ENCODE measurements at regions not wholly inside any gene's neighbourhood (a gene's known extent, or its start where the extent isn't known, plus 50 kb on each side); places are given as distances from the start of the nearest gene placed in this dataset.

- TF ChIP-seq, protein P1, sequence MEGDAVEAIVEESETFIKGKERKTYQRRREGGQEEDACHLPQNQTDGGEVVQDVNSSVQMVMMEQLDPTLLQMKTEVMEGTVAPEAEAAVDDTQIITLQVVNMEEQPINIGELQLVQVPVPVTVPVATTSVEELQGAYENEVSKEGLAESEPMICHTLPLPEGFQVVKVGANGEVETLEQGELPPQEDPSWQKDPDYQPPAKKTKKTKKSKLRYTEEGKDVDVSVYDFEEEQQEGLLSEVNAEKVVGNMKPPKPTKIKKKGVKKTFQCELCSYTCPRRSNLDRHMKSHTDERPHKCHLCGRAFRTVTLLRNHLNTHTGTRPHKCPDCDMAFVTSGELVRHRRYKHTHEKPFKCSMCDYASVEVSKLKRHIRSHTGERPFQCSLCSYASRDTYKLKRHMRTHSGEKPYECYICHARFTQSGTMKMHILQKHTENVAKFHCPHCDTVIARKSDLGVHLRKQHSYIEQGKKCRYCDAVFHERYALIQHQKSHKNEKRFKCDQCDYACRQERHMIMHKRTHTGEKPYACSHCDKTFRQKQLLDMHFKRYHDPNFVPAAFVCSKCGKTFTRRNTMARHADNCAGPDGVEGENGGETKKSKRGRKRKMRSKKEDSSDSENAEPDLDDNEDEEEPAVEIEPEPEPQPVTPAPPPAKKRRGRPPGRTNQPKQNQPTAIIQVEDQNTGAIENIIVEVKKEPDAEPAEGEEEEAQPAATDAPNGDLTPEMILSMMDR (IDR thresholded peaks at IDR 0.05; ENCODE audit: low read length) = no peak
- no peak for TF ChIP-seq EZH2phosphoT487 (IDR thresholded peaks at IDR 0.05; ENCODE audit: low read length)
Observed at GRCh38 chr5:57721226-57721625, 238.6 kb upstream of the ACTBL2 start.

All from MM.1S (cell line).